Daoy (cell line): ENCODE measurements at regions not wholly inside any gene's neighbourhood (a gene's known extent, or its start where the extent isn't known, plus 50 kb on each side); places are given as distances from the start of the nearest gene placed in this dataset.

Experiments
- DNase-seq: peaks from one replicate; pipeline ENCODE4 v3.0.0-alpha.2; 2015; ENCODE audit warnings: low read depth

DNA sequence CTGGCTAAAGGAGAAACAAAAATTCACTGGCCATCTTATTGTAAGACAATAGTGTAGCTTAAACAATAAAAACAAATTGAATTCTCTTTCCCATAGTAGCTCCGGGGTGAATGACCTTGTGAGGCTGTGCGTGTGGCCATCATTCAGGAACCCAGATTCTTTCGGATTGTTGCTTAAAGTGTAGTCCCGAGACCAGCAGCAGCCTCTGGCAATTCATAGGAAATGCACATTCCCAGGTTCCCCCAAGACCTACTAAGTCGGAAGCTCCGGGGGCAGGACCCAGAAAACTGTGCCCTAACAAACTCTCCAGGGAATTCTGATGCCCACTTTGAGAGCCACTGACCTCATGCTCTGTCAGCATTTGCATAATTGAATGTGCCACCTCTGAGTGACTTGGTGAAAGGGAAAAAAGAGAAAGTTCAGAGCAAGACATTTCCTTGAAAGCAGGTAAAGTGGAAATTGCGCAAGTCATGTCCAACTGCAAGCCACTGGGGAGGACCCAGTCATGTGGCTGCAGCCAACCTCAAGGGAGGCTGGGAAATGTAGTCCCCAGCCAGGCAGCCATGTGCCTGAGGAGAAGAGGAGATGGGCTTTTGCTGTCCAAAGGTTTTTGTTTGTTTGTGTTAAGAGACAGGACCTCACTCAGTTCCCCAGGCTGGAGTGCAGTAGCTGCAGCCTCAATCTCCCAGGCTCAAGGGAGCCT lies 50.7 kb upstream of the PNMA8B start:
- peak; percentile 41 for DNase-seq

DNA sequence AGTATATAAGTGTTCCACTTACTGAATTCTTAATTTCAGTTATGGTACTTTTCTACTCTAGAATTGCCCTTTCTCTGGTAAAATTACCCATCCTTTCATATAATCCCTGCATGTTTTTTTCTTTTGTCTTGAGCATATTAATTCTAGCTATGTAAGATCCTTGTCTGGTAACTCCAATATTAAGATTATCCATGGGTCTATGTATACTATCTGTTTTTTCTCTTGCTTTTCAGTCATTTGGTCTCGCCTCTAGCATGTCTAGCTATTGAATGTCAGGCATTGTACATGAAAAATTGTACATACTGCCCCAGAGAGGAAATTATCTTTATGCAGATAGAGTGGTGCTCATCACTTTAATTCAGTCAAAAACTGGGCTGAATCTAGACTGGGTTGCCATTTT lies 50.4 kb upstream of the CALM3 start:
- no peak for DNase-seq

DNA sequence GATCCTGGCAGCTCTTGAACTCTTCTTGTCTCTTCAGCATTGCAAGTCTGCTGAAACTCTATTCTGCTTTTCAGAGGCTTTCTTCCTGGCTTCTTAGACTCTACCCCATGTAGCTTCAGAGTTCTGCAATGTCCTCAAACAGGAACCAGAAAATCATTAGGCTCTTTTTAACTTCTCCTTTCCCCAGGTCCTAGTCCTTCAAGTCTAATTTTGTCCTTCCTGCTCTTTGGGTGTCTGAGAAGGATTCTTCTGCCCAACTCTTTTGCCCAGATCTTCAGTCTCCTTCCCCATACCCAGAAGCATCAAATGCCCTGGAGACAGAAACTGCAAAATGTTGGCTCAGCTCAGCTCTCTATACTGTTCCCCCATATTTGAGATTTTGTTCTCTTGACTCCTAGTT lies 50.0 kb upstream of the CALM3 start:
- DNase-seq: no peak
